NB4 (cell line): ENCODE measurements at regions not wholly inside any gene's neighbourhood (a gene's known extent, or its start where the extent isn't known, plus 50 kb on each side); places are given as distances from the start of the nearest gene placed in this dataset.

Experiments used
- CTCF ChIP-seq: IDR thresholded peaks from one replicate; pipeline ENCODE4 v1.5.1; 2012; ENCODE audit warnings: low read depth, low read length
- MAX ChIP-seq: IDR thresholded peaks from 2 replicates; pipeline ENCODE4 v1.6.1; 2011; ENCODE audit warnings: low read depth, low read length
- MYC ChIP-seq: IDR thresholded peaks from 2 replicates; pipeline ENCODE4 v1.6.1; 2011; ENCODE audit warnings: low read depth, low read length
- POLR2A ChIP-seq: IDR thresholded peaks from 2 replicates; pipeline ENCODE4 v1.6.1; 2011; ENCODE audit warnings: mild to moderate bottlenecking; ENCODE audit not compliant: insufficient read length; ENCODE audit errors: extremely low read depth

- TF ChIP-seq POLR2A: no peak
- TF ChIP-seq MAX: no peak
- TF ChIP-seq MYC: no peak
- TF ChIP-seq CTCF: no peak
Measured at GRCh38 chr2:220704810-220705209, 867.3 kb downstream of the EPHA4 start.
